ENCODE measurements at regions not wholly inside any gene's neighbourhood (a gene's known extent, or its start where the extent isn't known, plus 50 kb on each side); places are given as distances from the start of the nearest gene placed in this dataset.

DNA sequence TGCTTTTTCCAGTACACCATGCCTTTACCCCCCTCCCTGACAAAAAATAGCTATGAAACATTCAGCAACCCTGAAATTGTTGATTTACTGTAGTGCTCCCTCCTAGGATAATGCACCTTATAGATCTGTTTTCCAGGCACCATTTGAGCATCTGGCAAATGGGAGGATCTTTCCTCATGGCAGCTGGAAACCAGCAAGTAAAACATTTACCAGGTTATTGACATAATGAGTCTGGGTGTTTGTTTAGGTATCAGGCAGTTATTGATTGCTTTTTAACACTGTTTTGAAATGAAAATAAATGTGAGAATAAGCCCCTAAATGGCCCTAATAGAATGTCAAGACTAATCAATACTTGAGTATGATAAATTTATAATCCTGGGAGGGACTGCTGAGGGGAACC, 57.3 kb upstream of the KLF4 start:
- Histone ChIP-seq H3K4me3 (no peak overlapping the region), H3K9me3 (no peaks in the 10 kb centered on the region), H3K27me3 (no peaks in the 10 kb centered on the region), H3K4me1 (peaks cover 5 to 18% (median 14%) of the 10 kb centered on the region in 4 donors), H3K36me3 (no peaks in the 10 kb centered on the region), H3K27ac (no peak overlapping the region)
- TF ChIP-seq CTCF (IDR thresholded peaks at IDR 0.05) (no peak), EP300 (IDR thresholded peaks at IDR 0.05) (no peak), POLR2AphosphoS5 (IDR thresholded peaks at IDR 0.05) (no peak), POLR2A (IDR thresholded peaks at IDR 0.05) (no peak)
- ATAC-seq (ENCODE audit: low FRiP score in 2 of 2) (no peak), DNase-seq (no peak)

GRCh38 chr9:107545036-107545435, 55.5 kb upstream of the KLF4 start:
- H3K36me3 ChIP-seq, result no peaks in the 10 kb centered on the region
- no peaks in the 10 kb centered on the region for H3K27me3 ChIP-seq
- no peak overlapping the region for H3K4me3 ChIP-seq
- WGBS, 2 donors, result 64 to 68% methylated on average over 3 of the region's 3 CpGs
- H3K27ac ChIP-seq, result no peak overlapping the region
- TF ChIP-seq POLR2AphosphoS5 (IDR thresholded peaks at IDR 0.05) (no peak), CTCF (IDR thresholded peaks at IDR 0.05) (no peak), EP300 (IDR thresholded peaks at IDR 0.05) (no peak), POLR2A (IDR thresholded peaks at IDR 0.05) (no peak)
- DNase-seq, result no peak
- no peaks in the 10 kb centered on the region for H3K9me3 ChIP-seq
- ATAC-seq (ENCODE audit: low FRiP score in 2 of 2), result no peak
- H3K4me1 ChIP-seq, result peaks cover 5 to 18% (median 14%) of the 10 kb centered on the region in 4 donors

- no peaks in the 10 kb centered on the region for H3K36me3 ChIP-seq
- TF ChIP-seq EP300 (IDR thresholded peaks at IDR 0.05) (no peak), POLR2AphosphoS5 (IDR thresholded peaks at IDR 0.05) (no peak), CTCF (IDR thresholded peaks at IDR 0.05) (no peak), POLR2A (IDR thresholded peaks at IDR 0.05) (no peak)
- 79 to 86% methylated on average over 4 of the region's 4 CpGs for WGBS, 2 donors
- peak in 1 of 2 donors; percentile 42 for ATAC-seq (ENCODE audit: low FRiP score in 2 of 2)
- H3K27ac ChIP-seq, result no peak overlapping the region
- peaks cover 0 to under 1% (median 0%) of the 10 kb centered on the region in 4 donors for H3K4me1 ChIP-seq
- no peaks in the 10 kb centered on the region for H3K9me3 ChIP-seq
- no peak overlapping the region for H3K4me3 ChIP-seq
- no peak for DNase-seq
- no peaks in the 10 kb centered on the region for H3K27me3 ChIP-seq
Measured at GRCh38 chr9:107542411-107543157, 53.0 kb upstream of the KLF4 start.

DNA sequence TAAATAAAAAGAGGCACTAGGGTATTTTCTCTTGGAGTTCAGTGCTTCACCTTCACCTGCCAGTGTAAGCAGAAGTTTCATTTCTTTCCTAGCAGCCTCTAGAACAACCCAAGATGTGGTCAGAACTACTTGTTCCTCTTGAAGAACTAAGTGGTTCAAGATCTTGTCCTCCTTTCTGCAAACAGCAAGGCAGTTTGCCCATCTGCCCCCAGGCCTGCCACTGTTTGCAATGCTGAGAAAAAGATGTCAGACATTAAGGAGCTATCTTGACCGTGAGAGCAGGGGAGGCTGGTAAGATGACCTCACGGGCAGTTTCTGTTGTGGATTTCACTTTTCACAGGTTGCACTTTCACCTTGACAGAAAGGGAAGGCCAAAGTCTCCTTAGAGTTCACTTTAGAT, 52.0 kb upstream of the KLF4 start:
- H3K27ac ChIP-seq, result no peak overlapping the region
- no peaks in the 10 kb centered on the region for H3K27me3 ChIP-seq
- TF ChIP-seq CTCF (IDR thresholded peaks at IDR 0.05) (no peak), POLR2AphosphoS5 (IDR thresholded peaks at IDR 0.05) (peak in 1 of 2 donors; percentile 40), EP300 (IDR thresholded peaks at IDR 0.05) (peak in 1 of 4 donors; percentile 79)
- H3K4me3 ChIP-seq, result no peak overlapping the region
- no peaks in the 10 kb centered on the region for H3K36me3 ChIP-seq
- 66 to 83% methylated on average over 2 of the region's 2 CpGs for WGBS, 2 donors
- no peaks in the 10 kb centered on the region for H3K9me3 ChIP-seq
- no peak for ATAC-seq (ENCODE audit: low FRiP score in 2 of 2)
- H3K4me1 ChIP-seq, result no peaks in the 10 kb centered on the region
- DNase-seq, result peak in 1 of 2 donors; percentile 65

GRCh38 chr9:107540164-107540561, 50.6 kb upstream of the KLF4 start:
- WGBS, 2 donors, result 60% methylated on average over 1 of the region's 1 CpG
- no peaks in the 10 kb centered on the region for H3K4me1 ChIP-seq
- no peak for TF ChIP-seq POLR2A (IDR thresholded peaks at IDR 0.05)
- TF ChIP-seq POLR2AphosphoS5 (IDR thresholded peaks at IDR 0.05), result no peak
- no peak for TF ChIP-seq EP300 (IDR thresholded peaks at IDR 0.05)
- TF ChIP-seq CTCF (IDR thresholded peaks at IDR 0.05), result no peak
- ATAC-seq (ENCODE audit: low FRiP score in 2 of 2) (peak in 1 of 2 donors; percentile 35), DNase-seq (no peak)
- H3K27me3 ChIP-seq, result no peaks in the 10 kb centered on the region
- H3K4me3 ChIP-seq, result no peak overlapping the region
- H3K27ac ChIP-seq, result no peak overlapping the region
- no peaks in the 10 kb centered on the region for H3K36me3 ChIP-seq
- H3K9me3 ChIP-seq, result no peaks in the 10 kb centered on the region
